ENCODE measurements at regions not wholly inside any gene's neighbourhood (a gene's known extent, or its start where the extent isn't known, plus 50 kb on each side); places are given as distances from the start of the nearest gene placed in this dataset.

DNA sequence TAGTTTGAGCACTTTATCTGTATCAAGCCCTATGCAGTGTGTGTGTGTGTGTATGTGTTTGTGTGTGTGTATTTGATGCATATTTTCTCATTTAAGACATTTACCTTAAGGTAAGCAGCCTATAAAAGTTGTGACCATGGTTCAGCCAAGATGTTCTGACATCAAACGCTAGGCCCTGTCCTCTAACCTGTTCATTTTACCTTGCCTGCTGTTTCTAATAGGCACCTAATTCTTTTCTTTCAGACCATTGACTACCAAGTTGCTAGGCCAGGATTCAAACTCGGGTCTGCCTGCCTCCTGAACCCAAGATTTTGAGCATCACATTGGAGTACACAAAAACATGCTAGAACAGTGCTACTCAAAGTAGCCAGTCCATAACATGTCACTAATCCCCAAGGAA lies 274.5 kb downstream of the PLK2 start:
- TF ChIP-seq, protein P1, sequence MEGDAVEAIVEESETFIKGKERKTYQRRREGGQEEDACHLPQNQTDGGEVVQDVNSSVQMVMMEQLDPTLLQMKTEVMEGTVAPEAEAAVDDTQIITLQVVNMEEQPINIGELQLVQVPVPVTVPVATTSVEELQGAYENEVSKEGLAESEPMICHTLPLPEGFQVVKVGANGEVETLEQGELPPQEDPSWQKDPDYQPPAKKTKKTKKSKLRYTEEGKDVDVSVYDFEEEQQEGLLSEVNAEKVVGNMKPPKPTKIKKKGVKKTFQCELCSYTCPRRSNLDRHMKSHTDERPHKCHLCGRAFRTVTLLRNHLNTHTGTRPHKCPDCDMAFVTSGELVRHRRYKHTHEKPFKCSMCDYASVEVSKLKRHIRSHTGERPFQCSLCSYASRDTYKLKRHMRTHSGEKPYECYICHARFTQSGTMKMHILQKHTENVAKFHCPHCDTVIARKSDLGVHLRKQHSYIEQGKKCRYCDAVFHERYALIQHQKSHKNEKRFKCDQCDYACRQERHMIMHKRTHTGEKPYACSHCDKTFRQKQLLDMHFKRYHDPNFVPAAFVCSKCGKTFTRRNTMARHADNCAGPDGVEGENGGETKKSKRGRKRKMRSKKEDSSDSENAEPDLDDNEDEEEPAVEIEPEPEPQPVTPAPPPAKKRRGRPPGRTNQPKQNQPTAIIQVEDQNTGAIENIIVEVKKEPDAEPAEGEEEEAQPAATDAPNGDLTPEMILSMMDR (IDR thresholded peaks at IDR 0.05; ENCODE audit: low read depth, low read length, missing control alignments), result no peak
- in situ Hi-C loops (cut with HindIII; ENCODE audit: low sequenced_read_pairs), result no loop called here
- DNase-seq (ENCODE audit: low read depth), result no peak
- H3K4me3 ChIP-seq (ENCODE audit: low read depth, low read length), result no peak overlapping the region

DNA sequence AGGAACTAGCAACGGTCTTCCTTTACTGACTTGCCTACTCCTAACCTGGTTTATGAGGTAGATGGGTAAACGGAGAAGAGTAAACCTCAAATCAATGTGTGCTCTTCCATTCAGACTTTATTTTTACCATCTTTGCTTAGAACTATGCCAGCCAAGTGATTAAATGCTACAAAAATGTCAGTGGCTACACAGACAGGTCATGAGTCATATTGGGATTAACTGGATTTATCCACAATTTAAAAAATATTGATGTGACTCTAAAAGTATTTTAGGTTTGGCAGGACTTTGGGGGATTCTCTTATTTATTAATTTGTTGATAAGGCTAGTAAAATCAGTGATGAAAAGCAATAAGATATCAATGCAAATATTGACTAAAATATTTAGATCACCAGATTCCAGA lies 275.0 kb downstream of the PLK2 start:
- H3K4me3 ChIP-seq (ENCODE audit: low read depth, low read length), result no peak overlapping the region
- TF ChIP-seq, protein P1 (IDR thresholded peaks at IDR 0.05; ENCODE audit: low read depth, low read length, missing control alignments), result no peak
- in situ Hi-C loops (cut with HindIII; ENCODE audit: low sequenced_read_pairs), result no loop called here
- no peak for DNase-seq (ENCODE audit: low read depth)

DNA sequence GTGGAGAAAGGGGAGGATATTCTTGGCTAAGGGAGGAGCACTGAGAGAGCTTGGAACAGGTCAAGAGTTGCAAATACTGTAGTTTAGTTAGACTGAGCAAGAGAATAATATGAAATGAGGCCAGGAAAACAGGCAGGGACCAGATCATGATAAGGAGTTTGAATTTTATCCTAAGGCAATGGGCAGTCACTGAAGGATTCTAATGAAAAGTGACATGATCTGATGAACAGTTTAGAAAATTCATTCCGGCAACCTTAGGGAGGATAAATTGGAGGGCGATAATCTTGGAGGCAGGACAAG lies 276.1 kb downstream of the PLK2 start:
- H3K4me3 ChIP-seq (ENCODE audit: low read depth, low read length), result no peak overlapping the region
- TF ChIP-seq, protein P1 (IDR thresholded peaks at IDR 0.05; ENCODE audit: low read depth, low read length, missing control alignments), result no peak
- DNase-seq (ENCODE audit: low read depth), result no peak
- in situ Hi-C loops (cut with HindIII; ENCODE audit: low sequenced_read_pairs), result no loop called here

DNA sequence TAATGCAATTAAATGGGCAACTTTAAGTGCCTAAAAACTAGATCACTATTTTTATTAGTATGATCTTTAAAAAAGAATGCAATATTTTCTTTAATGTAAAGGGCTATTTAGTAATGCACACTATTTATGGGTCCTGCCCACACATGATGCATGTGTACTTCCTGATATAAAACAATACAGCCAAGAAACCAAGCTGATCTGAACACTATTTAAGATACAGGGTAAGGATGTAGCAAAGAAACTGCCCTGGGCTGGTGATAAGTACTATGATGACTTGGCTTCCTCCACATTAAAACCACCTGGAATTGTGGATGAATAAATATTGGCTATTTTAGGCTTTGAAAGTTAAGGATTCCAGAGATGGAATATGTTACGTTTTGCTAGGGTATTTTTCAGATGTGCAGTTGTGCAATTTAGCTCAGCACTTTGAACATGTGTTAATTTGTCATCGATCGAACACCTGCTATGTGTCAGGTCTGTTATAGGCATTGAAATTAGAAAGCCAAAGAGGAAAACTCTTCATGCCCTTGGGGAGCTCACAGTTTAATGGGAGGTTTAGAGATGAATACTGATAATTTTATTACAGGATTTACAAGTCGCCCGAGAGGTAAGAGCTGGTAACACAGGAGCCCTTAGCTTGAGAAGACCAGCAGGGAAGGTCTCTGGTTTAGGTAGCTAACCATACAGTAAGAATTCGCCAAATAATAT lies 276.7 kb downstream of the PLK2 start:
- in situ Hi-C loops (cut with HindIII; ENCODE audit: low sequenced_read_pairs), result no loop called here

DNA sequence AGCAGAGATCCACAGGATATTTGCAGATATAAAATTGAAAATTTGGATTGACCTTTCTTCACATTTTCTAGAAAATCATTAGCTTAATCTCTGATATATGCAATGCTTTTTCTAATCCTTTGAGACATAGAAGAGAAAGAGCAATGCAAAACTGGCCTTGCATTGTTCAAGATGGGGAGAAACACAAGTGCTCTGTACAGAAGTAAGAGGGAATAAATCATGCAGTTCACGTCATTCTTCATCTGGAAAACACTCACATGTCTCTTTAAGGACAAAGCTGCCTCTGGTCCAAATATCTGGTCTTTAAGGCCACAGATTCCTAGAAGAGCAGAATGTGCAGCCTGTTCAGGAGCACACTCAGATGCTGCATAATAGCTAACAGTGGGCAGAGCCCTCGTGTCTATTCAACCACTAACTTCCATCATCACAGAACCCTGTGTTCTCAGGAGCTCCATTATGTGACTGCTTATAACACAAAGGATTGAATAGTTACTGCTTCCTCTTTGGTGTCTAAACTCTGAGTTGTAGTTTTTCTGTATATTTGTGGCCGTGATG lies 277.5 kb downstream of the PLK2 start:
- DNase-seq (ENCODE audit: low read depth), result no peak
- in situ Hi-C loops (cut with HindIII; ENCODE audit: low sequenced_read_pairs), result no loop called here
- no peak overlapping the region for H3K4me3 ChIP-seq (ENCODE audit: low read depth, low read length)
- TF ChIP-seq, protein P1 (IDR thresholded peaks at IDR 0.05; ENCODE audit: low read depth, low read length, missing control alignments), result no peak

More for the DNA sequence above, 276.7 kb downstream of the PLK2 start:
- no peak for DNase-seq (ENCODE audit: low read depth)
- TF ChIP-seq, protein P1 (IDR thresholded peaks at IDR 0.05; ENCODE audit: low read depth, low read length, missing control alignments), result no peak
- no peak overlapping the region for H3K4me3 ChIP-seq (ENCODE audit: low read depth, low read length)

DNA sequence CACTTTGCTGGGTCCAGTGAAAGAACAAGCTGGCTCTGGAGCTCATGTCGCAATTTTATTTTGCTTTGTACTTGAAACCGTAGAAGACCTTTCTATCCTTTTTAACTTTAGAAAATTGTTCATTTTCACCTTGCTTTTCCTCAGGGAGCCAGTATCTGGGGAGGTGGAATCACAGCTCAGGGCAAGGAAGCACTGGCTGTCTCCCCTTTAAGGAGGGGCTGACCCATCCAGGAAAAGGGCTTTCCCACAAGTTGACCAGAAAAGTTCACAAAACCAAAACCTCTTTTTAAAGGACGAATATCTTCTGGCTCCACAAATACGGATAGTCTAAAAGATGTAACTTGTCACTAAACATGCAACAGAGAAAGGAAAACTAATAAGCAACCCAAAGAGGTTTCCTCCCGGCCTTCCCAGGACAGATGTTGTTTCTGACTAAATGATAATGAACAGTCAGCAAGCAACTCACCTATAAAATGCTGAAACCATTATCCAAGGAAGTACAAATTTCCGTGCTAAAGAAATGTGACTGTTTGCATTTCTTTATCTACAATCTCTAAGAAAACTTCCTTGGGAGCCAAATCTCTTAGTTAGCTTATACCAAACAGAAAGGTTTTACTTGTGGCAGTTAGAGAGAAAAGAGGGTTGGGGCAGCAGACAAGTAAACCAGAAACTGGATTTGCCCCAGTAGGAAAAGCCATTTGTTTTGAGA lies 278.2 kb downstream of the PLK2 start:
- TF ChIP-seq, protein P1 (IDR thresholded peaks at IDR 0.05; ENCODE audit: low read depth, low read length, missing control alignments), result no peak
- in situ Hi-C loops (cut with HindIII; ENCODE audit: low sequenced_read_pairs), result no loop called here
- H3K4me3 ChIP-seq (ENCODE audit: low read depth, low read length), result no peak overlapping the region
- no peak for DNase-seq (ENCODE audit: low read depth)
